HFF-Myc (cell line): ENCODE measurements at regions not wholly inside any gene's neighbourhood (a gene's known extent, or its start where the extent isn't known, plus 50 kb on each side); places are given as distances from the start of the nearest gene placed in this dataset.

Source experiments
- DNase-seq: peaks from one replicate; pipeline ENCODE4 v3.0.0-alpha.2; 2011; ENCODE audit warnings: low read depth; ENCODE audit errors: extremely low read depth
- H3K4me3 ChIP-seq: replicated peaks from 2 replicates; pipeline ENCODE4 v1.5.1; 2011; ENCODE audit warnings: low read depth, mild to moderate bottlenecking, control low read depth, low read length
- TF ChIP-seq, protein P1 (sequence below): IDR thresholded peaks from 2 replicates; pipeline ENCODE4 v1.5.1; 2012; ENCODE audit warnings: mild to moderate bottlenecking, low read depth, low read length, control low read depth; ENCODE audit errors: missing control alignments

DNA sequence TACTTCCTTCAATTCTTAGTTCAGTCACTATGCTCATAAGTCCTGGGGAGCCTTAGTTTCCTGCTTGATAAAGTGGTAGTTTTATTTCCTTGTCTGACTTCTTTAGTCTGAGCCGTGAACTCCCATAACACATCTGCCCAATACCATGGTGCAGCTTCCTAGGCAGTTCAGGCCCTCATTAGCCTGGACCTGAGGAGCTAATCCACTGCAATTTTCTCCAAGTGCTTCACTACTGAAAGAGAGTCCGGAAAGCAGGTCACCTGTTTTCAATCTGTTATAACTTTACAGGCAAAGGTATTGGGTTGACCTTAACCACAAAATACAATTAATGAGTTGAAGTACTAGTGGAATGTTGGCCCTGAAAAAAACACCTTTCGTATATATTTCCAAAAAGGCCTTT, 245.4 kb upstream of the BOD1L1 start:
- TF ChIP-seq, protein P1, sequence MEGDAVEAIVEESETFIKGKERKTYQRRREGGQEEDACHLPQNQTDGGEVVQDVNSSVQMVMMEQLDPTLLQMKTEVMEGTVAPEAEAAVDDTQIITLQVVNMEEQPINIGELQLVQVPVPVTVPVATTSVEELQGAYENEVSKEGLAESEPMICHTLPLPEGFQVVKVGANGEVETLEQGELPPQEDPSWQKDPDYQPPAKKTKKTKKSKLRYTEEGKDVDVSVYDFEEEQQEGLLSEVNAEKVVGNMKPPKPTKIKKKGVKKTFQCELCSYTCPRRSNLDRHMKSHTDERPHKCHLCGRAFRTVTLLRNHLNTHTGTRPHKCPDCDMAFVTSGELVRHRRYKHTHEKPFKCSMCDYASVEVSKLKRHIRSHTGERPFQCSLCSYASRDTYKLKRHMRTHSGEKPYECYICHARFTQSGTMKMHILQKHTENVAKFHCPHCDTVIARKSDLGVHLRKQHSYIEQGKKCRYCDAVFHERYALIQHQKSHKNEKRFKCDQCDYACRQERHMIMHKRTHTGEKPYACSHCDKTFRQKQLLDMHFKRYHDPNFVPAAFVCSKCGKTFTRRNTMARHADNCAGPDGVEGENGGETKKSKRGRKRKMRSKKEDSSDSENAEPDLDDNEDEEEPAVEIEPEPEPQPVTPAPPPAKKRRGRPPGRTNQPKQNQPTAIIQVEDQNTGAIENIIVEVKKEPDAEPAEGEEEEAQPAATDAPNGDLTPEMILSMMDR = no peak

DNA sequence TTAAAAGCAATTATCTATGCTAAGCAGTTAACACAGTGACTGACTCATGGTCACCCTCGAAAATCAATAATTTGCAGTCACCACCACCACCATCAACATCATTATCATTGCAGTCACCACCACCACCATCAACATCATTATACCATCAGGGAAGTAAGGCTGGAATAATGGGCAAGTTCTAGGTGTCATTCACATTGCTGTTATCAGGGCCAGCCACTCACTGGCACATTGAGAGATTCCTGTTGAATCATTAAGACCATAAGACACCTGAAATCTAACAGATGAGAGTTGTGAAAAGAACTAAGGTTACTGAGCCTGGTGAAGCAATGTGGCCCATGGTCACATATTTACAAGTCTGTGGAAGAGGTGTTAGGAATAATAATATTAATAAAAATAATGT, 247.7 kb upstream of the BOD1L1 start:
- no peak overlapping the region for H3K4me3 ChIP-seq
- TF ChIP-seq, protein P1 = no peak
- DNase-seq = no peak

More for the DNA sequence above, 245.4 kb upstream of the BOD1L1 start:
- DNase-seq = no peak
- H3K4me3 ChIP-seq = no peak overlapping the region

DNA sequence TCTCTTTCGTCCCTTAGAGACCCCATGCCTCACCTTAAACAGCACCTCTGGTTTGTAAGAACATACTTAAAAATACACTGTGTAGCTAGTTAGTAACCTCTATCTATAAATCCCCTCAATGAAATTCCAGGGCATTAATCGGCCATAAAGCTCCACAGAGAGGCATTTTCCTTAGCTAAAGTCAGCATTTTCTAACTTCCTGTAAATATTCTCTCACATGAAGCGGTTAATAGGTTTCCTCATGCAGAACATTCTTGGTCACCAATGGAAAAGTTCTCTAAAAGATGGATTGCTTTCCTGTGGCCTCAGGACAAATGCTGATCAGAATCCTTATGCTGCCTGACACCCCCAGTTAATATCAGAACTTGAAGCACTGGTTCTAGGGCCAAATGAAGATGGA, 248.6 kb upstream of the BOD1L1 start:
- TF ChIP-seq, protein P1 = no peak
- no peak overlapping the region for H3K4me3 ChIP-seq
- no peak for DNase-seq

DNA sequence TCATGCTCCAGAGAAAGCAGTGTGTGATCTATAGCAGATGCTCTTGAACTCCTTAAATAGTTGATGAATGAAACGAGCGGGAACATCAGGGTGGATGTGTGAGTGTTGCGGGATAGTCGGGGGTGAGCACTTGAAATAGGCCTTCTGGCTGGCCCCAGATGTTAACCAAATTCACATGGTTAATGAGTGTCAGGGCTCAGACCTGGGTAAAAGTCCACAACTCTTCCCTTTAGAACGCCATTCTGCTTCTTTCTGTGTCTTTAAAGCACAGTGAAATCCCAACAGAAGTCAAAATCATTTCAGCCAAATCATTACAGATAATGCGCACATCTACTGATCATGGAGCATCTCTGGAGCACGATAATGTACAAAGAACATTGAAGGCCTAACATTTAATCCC, 249.4 kb upstream of the BOD1L1 start:
- H3K4me3 ChIP-seq = no peak overlapping the region
- TF ChIP-seq, protein P1 = no peak
- no peak for DNase-seq

DNA sequence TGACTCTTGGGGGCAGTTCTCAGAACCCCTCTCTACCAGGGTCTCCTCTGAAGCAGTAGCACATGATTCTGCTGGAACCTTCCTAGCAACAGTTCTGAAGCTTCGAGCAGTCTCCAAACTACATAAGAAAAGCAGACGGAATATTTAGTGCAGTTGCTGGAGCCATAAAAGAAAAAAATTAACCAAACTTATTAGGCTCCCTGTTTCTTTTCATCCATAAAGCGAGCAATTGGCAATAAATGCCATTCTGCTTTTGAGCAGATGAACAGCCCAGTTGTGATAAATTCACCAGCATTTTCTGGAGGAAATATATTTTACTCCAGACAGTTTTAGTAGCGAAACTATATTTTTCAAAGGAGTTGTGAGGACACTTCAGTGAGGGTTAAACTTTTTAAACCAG, 250.1 kb upstream of the BOD1L1 start:
- TF ChIP-seq, protein P1 = no peak
- no peak for DNase-seq
- no peak overlapping the region for H3K4me3 ChIP-seq

DNA sequence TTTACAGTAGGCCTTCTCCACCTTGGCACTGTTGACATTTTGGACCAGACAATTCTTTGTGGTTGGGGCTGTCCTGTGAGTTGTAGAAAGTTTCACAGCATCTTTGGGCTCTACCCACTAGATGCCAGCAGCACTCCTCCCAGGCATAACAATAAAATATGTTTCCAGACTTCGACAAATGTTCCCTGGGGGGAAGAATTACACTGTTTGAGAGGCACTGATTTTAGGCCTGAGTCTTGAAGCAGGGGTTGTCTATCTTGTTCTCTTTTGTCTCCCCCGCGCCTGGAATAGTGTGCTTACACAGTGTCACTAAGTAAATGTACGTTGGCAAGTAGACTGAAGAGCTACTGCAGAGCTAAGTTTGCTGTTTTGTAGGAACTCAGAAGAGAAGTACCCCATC, 254.4 kb upstream of the BOD1L1 start:
- TF ChIP-seq, protein P1 = no peak
- no peak for DNase-seq
- H3K4me3 ChIP-seq = no peak overlapping the region

DNA sequence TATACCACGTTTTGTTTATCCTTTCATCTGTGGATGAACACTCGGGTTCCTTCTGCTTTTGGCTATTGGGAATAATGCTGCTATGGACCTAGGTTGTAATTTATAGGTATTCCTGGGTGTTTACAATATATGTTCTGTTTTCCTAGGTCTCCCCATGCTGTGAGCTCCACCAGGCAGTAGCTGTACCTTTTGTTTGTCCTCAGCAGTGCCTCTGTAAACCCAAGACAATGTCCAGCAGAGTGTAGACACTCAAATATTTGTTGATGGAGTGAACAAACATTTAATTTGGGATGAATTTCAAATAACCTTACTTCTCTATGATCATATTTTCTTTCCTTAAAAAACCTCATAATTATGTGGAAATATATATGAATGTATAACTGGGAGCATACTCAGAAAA, 259.5 kb upstream of the BOD1L1 start:
- H3K4me3 ChIP-seq = no peak overlapping the region
- no peak for DNase-seq
- TF ChIP-seq, protein P1 = no peak
